ENCODE measurements at regions not wholly inside any gene's neighbourhood (a gene's known extent, or its start where the extent isn't known, plus 50 kb on each side); places are given as distances from the start of the nearest gene placed in this dataset.

- Histone ChIP-seq H3K4me1 (ENCODE audit: control insufficient read depth, extremely low read depth, insufficient read depth, low read length) (no peaks in the 10 kb centered on the region), H3K36me3 (ENCODE audit: control insufficient read depth in 2 of 2, extremely low read depth in 1 of 2, insufficient read depth in 2 of 2, low read length in 2 of 2) (no peaks in the 10 kb centered on the region), H3K9ac (replicated peaks; ENCODE audit: extremely low read depth, insufficient read depth, low read length) (no peak overlapping the region), H3K79me2 (ENCODE audit: control insufficient read depth, insufficient read depth, low read length) (no peaks in the 10 kb centered on the region), H3K9me3 (replicated peaks; ENCODE audit: control insufficient read depth, insufficient read depth, low read length) (no peaks in the 10 kb centered on the region), H3K4me3 (replicated peaks in 1 of 3; ENCODE audit: insufficient read depth in 1 of 3, low read depth in 1 of 3, low read length in 3 of 3) (no peak overlapping the region), H4K20me1 (replicated peaks; ENCODE audit: control insufficient read depth, extremely low read depth, insufficient read depth, low read length) (no peaks in the 10 kb centered on the region), H3K27ac (ENCODE audit: insufficient read depth, low read depth, low read length) (no peak overlapping the region), H3K4me2 (ENCODE audit: insufficient read depth, low read length) (no peak overlapping the region), H3K9me1 (replicated peaks; ENCODE audit: control insufficient read depth, extremely low read depth, insufficient read depth, low read length) (no peaks in the 10 kb centered on the region), H2AFZ (ENCODE audit: low read depth, low read length) (no peak overlapping the region), H3K27me3 (ENCODE audit: control insufficient read depth in 2 of 2, insufficient read depth in 2 of 2, low read length in 2 of 2) (no peaks in the 10 kb centered on the region)
- no TSS peak for BruUV-seq (replicated peaks)
- ChIA-PET POLR2A (no interaction called here), CTCF (interaction anchor here (1.2 to 1.3 kb wide), 2 partner anchors 36 to 329 kb away, joined by 3 read pairs; no protein-coding TSS in a partner anchor)
- dilution Hi-C loops (cut with MboI; ENCODE audit: extremely low pct_ligation_motif_present, low sequenced_read_pairs), result no loop called here
- intact Hi-C loops (cut with micrococcal nuclease), result no loop called here
- FAIRE-seq (no peak), DNase-seq (ENCODE audit: low read depth, low spot score) (no peak)
- TF ChIP-seq JUN (IDR thresholded peaks at IDR 0.05; ENCODE audit: borderline replicate concordance, insufficient read depth, insufficient read length, low read depth) (no peak), POLR2A (IDR thresholded peaks at IDR 0.05; ENCODE audit: low read depth, low read length) (no peak), CTCF (IDR thresholded peaks at IDR 0.05; ENCODE audit: extremely low read depth in 1 of 2, insufficient read depth in 1 of 2, low read depth in 1 of 2, low read length in 2 of 2) (no peak), FOS (IDR thresholded peaks at IDR 0.05; ENCODE audit: borderline replicate concordance, insufficient read depth, low read length) (no peak), EZH2 (IDR thresholded peaks at IDR 0.05; ENCODE audit: borderline replicate concordance, low read depth, low read length, severe bottlenecking) (no peak), POLR2AphosphoS5 (IDR thresholded peaks at IDR 0.05; ENCODE audit: insufficient read depth, low read depth, low read length) (no peak), MAX (IDR thresholded peaks at IDR 0.05; ENCODE audit: insufficient read depth, insufficient read length) (no peak), GATA2 (IDR thresholded peaks at IDR 0.05; ENCODE audit: insufficient read depth, insufficient read length, low read depth, low read length) (no peak), MYC (IDR thresholded peaks at IDR 0.05; ENCODE audit: low read depth, low read length) (no peak)
Observed at GRCh38 chr21:35510957-35511695, 462.0 kb upstream of the RUNX1 start.

Measured in endothelial cell of umbilical vein (primary cell).